Stimulated activated CD4-positive, alpha-beta T cell treated with anti-CD3 and anti-CD28 coated beads, Interleukin-4, amount 100 ng/mL, for 24 hours (primary cell): ENCODE measurements at regions not wholly inside any gene's neighbourhood (a gene's known extent, or its start where the extent isn't known, plus 50 kb on each side); places are given as distances from the start of the nearest gene placed in this dataset.
A peak's percentile ranks its signal among the peaks of the same experiment; 100 is the strongest.
"Not testable (repeated sequence)": the region's sequence is repeated elsewhere in the genome, so short reads cannot be mapped to it uniquely, and the experiment has no call there.

Experiments used
- DNase-seq: peaks from one replicate; pipeline ENCODE4 v3.0.0-alpha.2; 2020

GRCh38 chr12:19779395-19780056 lies 340.2 kb downstream of the AEBP2 start:
- no peak for DNase-seq

GRCh38 chr12:19780460-19780859 lies 341.2 kb downstream of the AEBP2 start:
- DNase-seq: no peak

- DNase-seq: no peak
These were observed 344.5 kb downstream of the AEBP2 start for GRCh38 chr12:19783547-19784444.

GRCh38 chr12:19792028-19792427 lies 352.7 kb downstream of the AEBP2 start:
- DNase-seq: no peak

- no peak for DNase-seq
These were observed 354.8 kb downstream of the AEBP2 start for GRCh38 chr12:19794116-19794515.

GRCh38 chr12:19799216-19799615 lies 359.9 kb downstream of the AEBP2 start:
- no peak for DNase-seq

- no peak for DNase-seq
These were observed 360.8 kb downstream of the AEBP2 start for GRCh38 chr12:19799895-19800602.

- no peak for DNase-seq
These were observed 361.6 kb downstream of the AEBP2 start for GRCh38 chr12:19800884-19801283.

GRCh38 chr12:19801941-19802340 lies 362.6 kb downstream of the AEBP2 start:
- DNase-seq: no peak

- no peak for DNase-seq
These were observed 363.6 kb downstream of the AEBP2 start for GRCh38 chr12:19802915-19803314.

GRCh38 chr12:19804737-19805136 lies 365.4 kb downstream of the AEBP2 start:
- DNase-seq: no peak

- DNase-seq: no peak
These were observed 369.1 kb downstream of the AEBP2 start for GRCh38 chr12:19808371-19808770.

GRCh38 chr12:19810213-19810612 lies 370.9 kb downstream of the AEBP2 start:
- DNase-seq: no peak

GRCh38 chr12:19811922-19812321 lies 372.6 kb downstream of the AEBP2 start:
- no peak for DNase-seq

- DNase-seq: no peak
These were observed 379.9 kb downstream of the AEBP2 start for GRCh38 chr12:19819231-19819630.

GRCh38 chr12:19822476-19822875 lies 383.2 kb downstream of the AEBP2 start:
- no peak for DNase-seq

- DNase-seq: not testable (repeated sequence)
These were observed 384.0 kb downstream of the AEBP2 start for GRCh38 chr12:19823326-19823725.

GRCh38 chr12:19826980-19827550 lies 387.8 kb downstream of the AEBP2 start:
- no peak for DNase-seq

GRCh38 chr12:19829100-19829853 lies 390.0 kb downstream of the AEBP2 start:
- DNase-seq: no peak

- DNase-seq: no peak
These were observed 391.2 kb downstream of the AEBP2 start for GRCh38 chr12:19830446-19830845.

GRCh38 chr12:19833775-19834501 lies 394.6 kb downstream of the AEBP2 start:
- peak; percentile 42 for DNase-seq

GRCh38 chr12:19834592-19834991 lies 395.3 kb downstream of the AEBP2 start:
- DNase-seq: no peak
